ENCODE measurements at regions not wholly inside any gene's neighbourhood (a gene's known extent, or its start where the extent isn't known, plus 50 kb on each side); places are given as distances from the start of the nearest gene placed in this dataset.
A peak's percentile ranks its signal among the peaks of the same experiment; 100 is the strongest.

DNA sequence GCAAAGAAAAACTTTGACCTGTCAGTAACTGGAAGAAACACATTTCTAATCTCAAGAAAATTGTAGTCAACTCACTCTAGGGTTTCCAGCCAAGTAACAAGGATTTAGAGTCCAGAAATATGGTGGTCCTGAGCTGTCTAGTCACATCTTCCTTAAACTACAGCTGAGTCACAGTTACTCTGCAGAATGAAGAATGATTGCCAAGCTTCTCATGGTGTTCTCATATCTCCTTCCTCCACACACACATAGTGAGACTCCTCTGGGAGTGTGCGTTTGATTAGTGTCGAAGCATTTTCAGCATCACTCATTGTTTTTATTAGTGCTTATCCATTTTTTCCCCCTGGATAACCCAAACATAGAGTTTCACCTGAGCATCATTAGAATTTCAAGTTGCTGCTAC lies 93.1 kb upstream of the CXCL12 start (continued):
- TF ChIP-seq, protein P1, sequence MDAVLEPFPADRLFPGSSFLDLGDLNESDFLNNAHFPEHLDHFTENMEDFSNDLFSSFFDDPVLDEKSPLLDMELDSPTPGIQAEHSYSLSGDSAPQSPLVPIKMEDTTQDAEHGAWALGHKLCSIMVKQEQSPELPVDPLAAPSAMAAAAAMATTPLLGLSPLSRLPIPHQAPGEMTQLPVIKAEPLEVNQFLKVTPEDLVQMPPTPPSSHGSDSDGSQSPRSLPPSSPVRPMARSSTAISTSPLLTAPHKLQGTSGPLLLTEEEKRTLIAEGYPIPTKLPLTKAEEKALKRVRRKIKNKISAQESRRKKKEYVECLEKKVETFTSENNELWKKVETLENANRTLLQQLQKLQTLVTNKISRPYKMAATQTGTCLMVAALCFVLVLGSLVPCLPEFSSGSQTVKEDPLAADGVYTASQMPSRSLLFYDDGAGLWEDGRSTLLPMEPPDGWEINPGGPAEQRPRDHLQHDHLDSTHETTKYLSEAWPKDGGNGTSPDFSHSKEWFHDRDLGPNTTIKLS (IDR thresholded peaks at IDR 0.05; ENCODE audit: borderline replicate concordance, low read depth): no peak
- TF ChIP-seq SOX6 (IDR thresholded peaks at IDR 0.05) (peak; percentile 45; the same call in 1 of the 2 replicates), MCM5 (IDR thresholded peaks at IDR 0.05; ENCODE audit: low read depth) (no peak), CEBPG (CRISPR knock-in tag; IDR thresholded peaks at IDR 0.05) (no peak), CEBPG (tag; conservative IDR thresholded peaks at IDR 0.05 in 1 of 2, IDR thresholded peaks at IDR 0.05 in 1 of 2) (no peak), TCF3 (CRISPR knock-in tag; IDR thresholded peaks at IDR 0.05) (no peak), ZNF165 (CRISPR knock-in tag; IDR thresholded peaks at IDR 0.05; ENCODE audit: borderline replicate concordance) (no peak), CREBBP (IDR thresholded peaks at IDR 0.05; ENCODE audit: low read depth, low read length) (no peak), KLF6 (CRISPR knock-in tag; IDR thresholded peaks at IDR 0.05; ENCODE audit: borderline replicate concordance) (no peak), MTA3 (IDR thresholded peaks at IDR 0.05; ENCODE audit: borderline replicate concordance) (no peak), CBFB (CRISPR knock-in tag; IDR thresholded peaks at IDR 0.05) (no peak), TEAD4 (IDR thresholded peaks at IDR 0.05; ENCODE audit: low read length) (peak; percentile 68), TEAD4 (CRISPR knock-in tag; IDR thresholded peaks at IDR 0.05; ENCODE audit: borderline replicate concordance) (no peak), RFX7 (CRISPR knock-in tag; IDR thresholded peaks at IDR 0.05) (no peak)
- TF ChIP-seq, protein P2, sequence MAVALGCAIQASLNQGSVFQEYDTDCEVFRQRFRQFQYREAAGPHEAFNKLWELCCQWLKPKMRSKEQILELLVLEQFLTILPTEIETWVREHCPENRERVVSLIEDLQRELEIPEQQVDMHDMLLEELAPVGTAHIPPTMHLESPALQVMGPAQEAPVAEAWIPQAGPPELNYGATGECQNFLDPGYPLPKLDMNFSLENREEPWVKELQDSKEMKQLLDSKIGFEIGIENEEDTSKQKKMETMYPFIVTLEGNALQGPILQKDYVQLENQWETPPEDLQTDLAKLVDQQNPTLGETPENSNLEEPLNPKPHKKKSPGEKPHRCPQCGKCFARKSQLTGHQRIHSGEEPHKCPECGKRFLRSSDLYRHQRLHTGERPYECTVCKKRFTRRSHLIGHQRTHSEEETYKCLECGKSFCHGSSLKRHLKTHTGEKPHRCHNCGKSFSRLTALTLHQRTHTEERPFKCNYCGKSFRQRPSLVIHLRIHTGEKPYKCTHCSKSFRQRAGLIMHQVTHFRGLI (CRISPR knock-in tag; IDR thresholded peaks at IDR 0.05): no peak
- TF ChIP-seq, protein P3, sequence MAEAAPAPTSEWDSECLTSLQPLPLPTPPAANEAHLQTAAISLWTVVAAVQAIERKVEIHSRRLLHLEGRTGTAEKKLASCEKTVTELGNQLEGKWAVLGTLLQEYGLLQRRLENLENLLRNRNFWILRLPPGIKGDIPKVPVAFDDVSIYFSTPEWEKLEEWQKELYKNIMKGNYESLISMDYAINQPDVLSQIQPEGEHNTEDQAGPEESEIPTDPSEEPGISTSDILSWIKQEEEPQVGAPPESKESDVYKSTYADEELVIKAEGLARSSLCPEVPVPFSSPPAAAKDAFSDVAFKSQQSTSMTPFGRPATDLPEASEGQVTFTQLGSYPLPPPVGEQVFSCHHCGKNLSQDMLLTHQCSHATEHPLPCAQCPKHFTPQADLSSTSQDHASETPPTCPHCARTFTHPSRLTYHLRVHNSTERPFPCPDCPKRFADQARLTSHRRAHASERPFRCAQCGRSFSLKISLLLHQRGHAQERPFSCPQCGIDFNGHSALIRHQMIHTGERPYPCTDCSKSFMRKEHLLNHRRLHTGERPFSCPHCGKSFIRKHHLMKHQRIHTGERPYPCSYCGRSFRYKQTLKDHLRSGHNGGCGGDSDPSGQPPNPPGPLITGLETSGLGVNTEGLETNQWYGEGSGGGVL (CRISPR knock-in tag; IDR thresholded peaks at IDR 0.05): no peak
- TF ChIP-seq, protein P4, sequence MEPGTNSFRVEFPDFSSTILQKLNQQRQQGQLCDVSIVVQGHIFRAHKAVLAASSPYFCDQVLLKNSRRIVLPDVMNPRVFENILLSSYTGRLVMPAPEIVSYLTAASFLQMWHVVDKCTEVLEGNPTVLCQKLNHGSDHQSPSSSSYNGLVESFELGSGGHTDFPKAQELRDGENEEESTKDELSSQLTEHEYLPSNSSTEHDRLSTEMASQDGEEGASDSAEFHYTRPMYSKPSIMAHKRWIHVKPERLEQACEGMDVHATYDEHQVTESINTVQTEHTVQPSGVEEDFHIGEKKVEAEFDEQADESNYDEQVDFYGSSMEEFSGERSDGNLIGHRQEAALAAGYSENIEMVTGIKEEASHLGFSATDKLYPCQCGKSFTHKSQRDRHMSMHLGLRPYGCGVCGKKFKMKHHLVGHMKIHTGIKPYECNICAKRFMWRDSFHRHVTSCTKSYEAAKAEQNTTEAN (CRISPR knock-in tag; IDR thresholded peaks at IDR 0.05): no peak
- TF ChIP-seq, protein P5, sequence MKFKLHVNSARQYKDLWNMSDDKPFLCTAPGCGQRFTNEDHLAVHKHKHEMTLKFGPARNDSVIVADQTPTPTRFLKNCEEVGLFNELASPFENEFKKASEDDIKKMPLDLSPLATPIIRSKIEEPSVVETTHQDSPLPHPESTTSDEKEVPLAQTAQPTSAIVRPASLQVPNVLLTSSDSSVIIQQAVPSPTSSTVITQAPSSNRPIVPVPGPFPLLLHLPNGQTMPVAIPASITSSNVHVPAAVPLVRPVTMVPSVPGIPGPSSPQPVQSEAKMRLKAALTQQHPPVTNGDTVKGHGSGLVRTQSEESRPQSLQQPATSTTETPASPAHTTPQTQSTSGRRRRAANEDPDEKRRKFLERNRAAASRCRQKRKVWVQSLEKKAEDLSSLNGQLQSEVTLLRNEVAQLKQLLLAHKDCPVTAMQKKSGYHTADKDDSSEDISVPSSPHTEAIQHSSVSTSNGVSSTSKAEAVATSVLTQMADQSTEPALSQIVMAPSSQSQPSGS (CRISPR knock-in tag; IDR thresholded peaks at IDR 0.05): no peak
- TF ChIP-seq, protein P6, sequence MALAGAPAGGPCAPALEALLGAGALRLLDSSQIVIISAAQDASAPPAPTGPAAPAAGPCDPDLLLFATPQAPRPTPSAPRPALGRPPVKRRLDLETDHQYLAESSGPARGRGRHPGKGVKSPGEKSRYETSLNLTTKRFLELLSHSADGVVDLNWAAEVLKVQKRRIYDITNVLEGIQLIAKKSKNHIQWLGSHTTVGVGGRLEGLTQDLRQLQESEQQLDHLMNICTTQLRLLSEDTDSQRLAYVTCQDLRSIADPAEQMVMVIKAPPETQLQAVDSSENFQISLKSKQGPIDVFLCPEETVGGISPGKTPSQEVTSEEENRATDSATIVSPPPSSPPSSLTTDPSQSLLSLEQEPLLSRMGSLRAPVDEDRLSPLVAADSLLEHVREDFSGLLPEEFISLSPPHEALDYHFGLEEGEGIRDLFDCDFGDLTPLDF (CRISPR knock-in tag; IDR thresholded peaks at IDR 0.05): no peak

All from K562 (cell line).